ENCODE measurements at regions not wholly inside any gene's neighbourhood (a gene's known extent, or its start where the extent isn't known, plus 50 kb on each side); places are given as distances from the start of the nearest gene placed in this dataset.

- H4K20me1 ChIP-seq (replicated peaks; ENCODE audit: insufficient read depth) = no peaks in the 10 kb centered on the region
- DNase-seq (ENCODE audit: low spot score) = no peak
Observed at GRCh38 chr6:142558786-142559185, 257.0 kb downstream of the ADGRG6 start.

GRCh38 chr6:142561511-142562265 is 259.9 kb downstream of the ADGRG6 start:
- no peaks in the 10 kb centered on the region for H3F3A ChIP-seq (replicated peaks; ENCODE audit: low read depth)
- no peak for ATAC-seq
- H3K4me2 ChIP-seq = no peak overlapping the region
- H3K79me2 ChIP-seq (replicated peaks; ENCODE audit: insufficient read depth) = no peaks in the 10 kb centered on the region
- H3K36me3 ChIP-seq (ENCODE audit: insufficient read depth) = no peaks in the 10 kb centered on the region
- no peak overlapping the region for H2AFZ ChIP-seq
- H4K20me1 ChIP-seq (replicated peaks; ENCODE audit: insufficient read depth) = no peaks in the 10 kb centered on the region
- peaks cover 7% of the 10 kb centered on the region for H3K27me3 Mint-ChIP-seq (ENCODE audit: insufficient read depth, low read depth, poor library complexity)
- H3K36me3 Mint-ChIP-seq (ENCODE audit: low read depth) = no peaks in the 10 kb centered on the region
- DNase-seq (ENCODE audit: low spot score) = no peak
- no peak overlapping the region for H3K4me3 Mint-ChIP-seq
- peaks cover 12% of the 10 kb centered on the region for H3K4me1 ChIP-seq (ENCODE audit: insufficient read depth)
- H3K4me3 ChIP-seq = no peak overlapping the region
- no peaks in the 10 kb centered on the region for H3K27me3 ChIP-seq (ENCODE audit: insufficient read depth)
- H3K4me1 Mint-ChIP-seq = peaks cover 10% of the 10 kb centered on the region
- H3K27ac ChIP-seq (ENCODE audit: low read depth) = no peak overlapping the region
- H3K9me2 ChIP-seq (ENCODE audit: insufficient read depth) = peaks cover 10% of the 10 kb centered on the region; the same call in 1 of the 2 replicates
- no peak overlapping the region for H3K27ac Mint-ChIP-seq
- H3K9me3 Mint-ChIP-seq = peaks cover 3% of the 10 kb centered on the region; the same call in 1 of the 3 replicates
- TF ChIP-seq CREB1 (CRISPR knock-in tag; IDR thresholded peaks at IDR 0.05; ENCODE audit: low read depth) = no peak
- TF ChIP-seq REST (IDR thresholded peaks at IDR 0.05; ENCODE audit: unreplicated experiment) = no peak
- no peak for TF ChIP-seq ETS1 (IDR thresholded peaks at IDR 0.05)
- TF ChIP-seq ZNF114 (CRISPR knock-in tag; IDR thresholded peaks at IDR 0.05) = no peak
- no peak for TF ChIP-seq STAT1 (IDR thresholded peaks at IDR 0.05; ENCODE audit: unreplicated experiment)

More at GRCh38 chr6:142558786-142559185, 257.0 kb downstream of the ADGRG6 start:
- H3K9me3 Mint-ChIP-seq = peaks cover 3% of the 10 kb centered on the region; the same call in 1 of the 3 replicates
- Histone ChIP-seq H3K27ac (ENCODE audit: low read depth) (no peak overlapping the region), H2AFZ (no peak overlapping the region), H3K4me1 (ENCODE audit: insufficient read depth) (peaks cover 10% of the 10 kb centered on the region), H3K4me3 (no peak overlapping the region), H3K79me2 (replicated peaks; ENCODE audit: insufficient read depth) (no peaks in the 10 kb centered on the region), H3F3A (replicated peaks; ENCODE audit: low read depth) (no peaks in the 10 kb centered on the region), H3K9me2 (ENCODE audit: insufficient read depth) (0 out of 2 replicates have a peak, but pooled peaks cover 7% of the 10 kb centered on the region), H3K36me3 (ENCODE audit: insufficient read depth) (no peaks in the 10 kb centered on the region), H3K4me2 (no peak overlapping the region), H3K27me3 (ENCODE audit: insufficient read depth) (no peaks in the 10 kb centered on the region)
- H3K36me3 Mint-ChIP-seq (ENCODE audit: low read depth) = no peaks in the 10 kb centered on the region
- TF ChIP-seq REST (IDR thresholded peaks at IDR 0.05; ENCODE audit: unreplicated experiment) (no peak), NANOG (IDR thresholded peaks at IDR 0.05; ENCODE audit: borderline replicate concordance) (no peak)
- H3K27ac Mint-ChIP-seq = no peak overlapping the region
- no peak overlapping the region for H3K4me3 Mint-ChIP-seq
- peaks cover 7% of the 10 kb centered on the region; the same call in 2 of the 3 replicates for H3K4me1 Mint-ChIP-seq
- H3K27me3 Mint-ChIP-seq (ENCODE audit: insufficient read depth, low read depth, poor library complexity) = peaks cover 2% of the 10 kb centered on the region
- ATAC-seq = no peak
